K562 (cell line): ENCODE measurements at regions not wholly inside any gene's neighbourhood (a gene's known extent, or its start where the extent isn't known, plus 50 kb on each side); places are given as distances from the start of the nearest gene placed in this dataset.

Experiments used
- ATAC-seq: fragments of 200-7000 bp; cut with Tn5 transposase; 3 replicates; pipeline ENCODE4 v1.9.1; 2020; ENCODE audit warnings: moderate library complexity
- BruUV-seq: library from RNA; stranded (reverse); fragments of 400-500 nt; replicated peaks from 2 replicates; lab custom pipeline; 2021; lab: Mats Ljungman, UMichigan
- CTCF ChIA-PET: fragments of 300-600 bp; formaldehyde crosslinking; extraction: SDS; loops from one replicate; lab custom pipeline; 2021; ENCODE audit warnings: low intra/inter-chr PET ratio; lab: Yijun Ruan, JAX
- POLR2A ChIA-PET: fragments of 300-600, 350-650 bp; sonication (Branson Sonifier 250); formaldehyde crosslinking; extraction: SDS; loops from one replicate; lab custom pipeline; 2021; ENCODE audit warnings: antibody characterized with exemption, inconsistent platforms; lab: Yijun Ruan, JAX
- DNase-seq, 4 experiments: peaks; one replicate each; pipeline versions ENCODE4 v3.0.0 to v3.0.0-alpha.2; 2011 to 2018; ENCODE audit warnings: low spot score in 3 of 4, mixed read lengths in 3 of 4; ENCODE audit errors: extremely low read depth in 1 of 4
- FAIRE-seq: peaks from 2 replicates; lab custom pipeline; 2011; peaks lifted over from hg19 to GRCh38; lab: Jason Lieb, UNC
- H2AFZ ChIP-seq: 2 replicates; pipeline ENCODE4 v1.6.0; 2011; ENCODE audit warnings: low read depth, low read length, control low read depth, inconsistent platforms
- H3K27ac ChIP-seq: fragments of 200-600 bp; 3 replicates; pipeline ENCODE4 v1.8.0; 2011; ENCODE audit warnings: low read depth, mild to moderate bottlenecking, control low read depth, inconsistent platforms, low read length, moderate library complexity, mixed read lengths; ENCODE audit errors: extremely low read depth
- H3K27me3 ChIP-seq, 2 experiments: fragments of 300-600 bp in 1 of 2; 2 replicates in 1 of 2; 3 replicates in 1 of 2; pipeline versions ENCODE4 v1.6.0 to v1.8.0; 2011; ENCODE audit warnings: inconsistent platforms in 2 of 2, low read length in 2 of 2, mild to moderate bottlenecking in 1 of 2, mixed read lengths in 1 of 2, moderate library complexity in 1 of 2; ENCODE audit not compliant: control insufficient read depth in 2 of 2, insufficient read depth in 2 of 2
- H3K36me3 ChIP-seq: fragments of 300-600 bp; 3 replicates; pipeline ENCODE4 v1.8.0; 2011; ENCODE audit warnings: mild to moderate bottlenecking, low read length, inconsistent platforms; ENCODE audit not compliant: control insufficient read depth, insufficient read depth
- H3K4me1 ChIP-seq, 2 experiments: fragments of 200-600 bp in 1 of 2; replicated peaks in 1 of 2; 2 replicates in 1 of 2; 3 replicates in 1 of 2; pipeline versions ENCODE4 v1.5.1 to v1.8.0; 2011; ENCODE audit warnings: inconsistent platforms in 2 of 2, low read length in 2 of 2, mild to moderate bottlenecking in 1 of 2, mixed read lengths in 1 of 2, moderate library complexity in 1 of 2; ENCODE audit not compliant: control insufficient read depth in 2 of 2, insufficient read depth in 2 of 2
- H3K4me2 ChIP-seq: 2 replicates; pipeline ENCODE4 v1.6.1; 2011; ENCODE audit warnings: low read length, control low read depth, inconsistent platforms, mixed read lengths; ENCODE audit not compliant: insufficient read depth
- H3K4me3 ChIP-seq: fragments of 200-600 bp; sonication (generic), shearing (Covaris generic); 2 replicates; pipeline ENCODE4 v1.5.1; 2016; ENCODE audit warnings: control low read depth, inconsistent platforms
- H3K79me2 ChIP-seq: fragments of 200-600 bp; 3 replicates; pipeline ENCODE4 v1.8.0; 2011; ENCODE audit warnings: low read length, inconsistent platforms; ENCODE audit not compliant: control insufficient read depth, insufficient read depth
- H3K9ac ChIP-seq, 2 experiments: 2 replicates each; pipeline versions ENCODE4 v1.6.0 to v1.6.1; 2011; ENCODE audit warnings: low read depth in 2 of 2, low read length in 2 of 2, control low read depth in 1 of 2, inconsistent platforms in 1 of 2, mild to moderate bottlenecking in 1 of 2, mixed read lengths in 1 of 2; ENCODE audit not compliant: insufficient read depth in 1 of 2
- H3K9me1 ChIP-seq: one replicate; pipeline ENCODE4 v1.6.0; 2011; ENCODE audit warnings: inconsistent platforms, mild to moderate bottlenecking, low read length, moderate library complexity; ENCODE audit not compliant: control insufficient read depth, insufficient read depth
- H3K9me3 ChIP-seq: replicated peaks from 2 replicates; pipeline ENCODE4 v1.5.1; 2011; ENCODE audit warnings: low read depth, low read length, inconsistent platforms; ENCODE audit not compliant: control insufficient read depth, insufficient read depth
- H4K20me1 ChIP-seq: replicated peaks from 2 replicates; pipeline ENCODE4 v1.6.1; 2011; ENCODE audit warnings: low read length, inconsistent platforms, mixed read lengths; ENCODE audit not compliant: control insufficient read depth, insufficient read depth
- ARHGAP35 ChIP-seq: fragments of 450-650 bp; IDR thresholded peaks from 2 replicates; pipeline ENCODE4 v1.6.1; 2018; ENCODE audit not compliant: partially characterized antibody
- BRD4 ChIP-seq: fragments of 200-600 bp; sonication (generic); IDR thresholded peaks from 2 replicates; pipeline ENCODE4 v1.6.1; 2017; ENCODE audit warnings: inconsistent platforms
- EP300 ChIP-seq: IDR thresholded peaks from 2 replicates; pipeline ENCODE4 v1.6.1; 2012; ENCODE audit warnings: low read length, improper control_type of control experiment
- EP400 ChIP-seq: fragments of 450-650 bp; IDR thresholded peaks from 2 replicates; pipeline ENCODE4 v1.6.1; 2017; ENCODE audit warnings: antibody characterized with exemption, mild to moderate bottlenecking, moderate library complexity
- FOXJ2 ChIP-seq: fragments of 200-800 bp; sonication (Bioruptor generic); IDR thresholded peaks from 2 replicates; pipeline ENCODE4 v1.6.1; 2016; ENCODE audit warnings: missing genetic modification characterization, missing compliant biosample characterization
- HMGN3 ChIP-seq: IDR thresholded peaks from 2 replicates; pipeline ENCODE4 v1.6.1; 2011; ENCODE audit warnings: borderline replicate concordance, low read depth, mild to moderate bottlenecking, mixed read lengths, low read length; ENCODE audit not compliant: insufficient read length; ENCODE audit errors: extremely low read depth
- MCM2 ChIP-seq: fragments of 450-650 bp; IDR thresholded peaks from 2 replicates; pipeline ENCODE4 v1.6.1; 2017; ENCODE audit warnings: low read depth, mild to moderate bottlenecking
- MCM3 ChIP-seq: fragments of 450-650 bp; IDR thresholded peaks from 2 replicates; pipeline ENCODE4 v1.6.1; 2016
- POLR2A ChIP-seq: fragments of 450-650 bp; conservative IDR thresholded peaks from 2 replicates; pipeline ENCODE4 v1.6.1; 2016
- POU5F1 ChIP-seq: fragments of 150-350 bp; IDR thresholded peaks from 2 replicates; pipeline ENCODE4 v1.6.1; 2014; ENCODE audit warnings: borderline replicate concordance, low read length, low read depth, mild to moderate bottlenecking; ENCODE audit not compliant: partially characterized antibody
- SAFB2 ChIP-seq: fragments of 200-400 bp; formaldehyde crosslinking; IDR thresholded peaks from 2 replicates; pipeline ENCODE4 v1.6.1; 2018; ENCODE audit warnings: borderline replicate concordance, low read length, low read depth, moderate library complexity; ENCODE audit not compliant: severe bottlenecking
- SLC30A9 ChIP-seq: fragments of 250-450 bp; sonication (Bioruptor Pico); IDR thresholded peaks from 2 replicates; pipeline ENCODE4 v1.8.0; 2022; ENCODE audit warnings: mild to moderate bottlenecking, moderate library complexity
- SRSF1 ChIP-seq: fragments of 200-400 bp; formaldehyde crosslinking; IDR thresholded peaks from 2 replicates; pipeline ENCODE4 v1.6.1; 2017; ENCODE audit warnings: mild to moderate bottlenecking, low read depth, low read length, moderate library complexity
- ZFP36 ChIP-seq: fragments of 150-350 bp; IDR thresholded peaks from 2 replicates; pipeline ENCODE4 v1.6.1; 2018; ENCODE audit warnings: low read length, low read depth; ENCODE audit not compliant: partially characterized antibody
- ZNF134 ChIP-seq: fragments of 250-450 bp; sonication (Bioruptor Pico); conservative IDR thresholded peaks from 2 replicates; pipeline ENCODE4 v1.4.0; 2020
- ZNF324 ChIP-seq: fragments of 250-450 bp; sonication (Bioruptor Pico); IDR thresholded peaks from 2 replicates; pipeline ENCODE4 v1.4.0; 2020; ENCODE audit warnings: mild to moderate bottlenecking
- ZNF347 ChIP-seq: fragments of 450-650 bp; formaldehyde crosslinking; IDR thresholded peaks from 2 replicates; pipeline ENCODE4 v1.4.0; 2020; ENCODE audit warnings: low read depth, mild to moderate bottlenecking, moderate library complexity
- ZSCAN32 ChIP-seq: fragments of 450-650 bp; formaldehyde crosslinking; IDR thresholded peaks from 2 replicates; pipeline ENCODE4 v1.4.0; 2020; ENCODE audit warnings: mild to moderate bottlenecking, moderate library complexity
- WGBS: fragments of 100-300 bp; shearing (Covaris generic); methylation state at CpG from one replicate; pipeline ENCODE4 v1.1.6; 2016; ENCODE audit warnings: low coverage, mixed read lengths; ENCODE audit not compliant: insufficient coverage; ENCODE audit errors: missing lambda C conversion rate; 5-methylcytosine and 5-hydroxymethylcytosine counted together
- in situ Hi-C: fragments of 300-500 bp; cut with MboI; formaldehyde crosslinking; loops from 4 replicates; pipeline ENCODE4 v1.15.0; 2018; ENCODE audit warnings: inconsistent platforms, mixed read lengths
- intact Hi-C: fragments of 100-400 bp; cut with micrococcal nuclease; formaldehyde crosslinking; loops from 2 replicates; pipeline ENCODE4 v1.14.2; 2022
- TF ChIP-seq, protein P1 (sequence below): sonication (generic); formaldehyde crosslinking; IDR thresholded peaks from 2 replicates; pipeline ENCODE4 v1.8.1; 2023; ENCODE audit warnings: mild to moderate bottlenecking, missing genetic modification reagents
- TF ChIP-seq, protein P2 (sequence below): fragments of 250-450 bp; sonication (Bioruptor Pico); IDR thresholded peaks from 2 replicates; pipeline ENCODE4 v1.4.0; 2020; ENCODE audit warnings: mild to moderate bottlenecking, moderate library complexity, borderline replicate concordance

DNA sequence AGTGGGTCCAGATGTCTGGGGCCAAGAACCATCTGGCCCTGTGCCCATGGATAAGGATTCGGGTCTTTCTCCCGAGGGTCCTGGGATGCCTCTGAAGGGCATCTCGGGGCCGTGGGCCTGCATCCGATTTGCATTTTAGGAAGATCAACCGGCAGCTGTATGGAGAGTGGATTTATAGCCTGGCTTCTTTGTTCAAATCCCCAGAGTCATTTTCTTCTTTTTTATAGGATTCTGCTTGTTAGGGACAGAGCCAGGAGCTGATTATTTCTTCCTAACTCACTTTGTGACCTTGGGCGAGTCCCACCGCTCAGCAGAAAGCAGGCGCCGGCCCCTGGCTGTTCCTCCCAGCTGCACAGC is 52.9 kb upstream of the APCDD1L start:
- in situ Hi-C loops = no loop called here
- H3K4me1 ChIP-seq = peaks cover 0 to 3% of the 10 kb centered on the region in 2 experiments; a peak in 1 of 5 replicates
- CTCF ChIA-PET = no interaction called here
- H3K4me3 ChIP-seq = no peak overlapping the region
- no peak overlapping the region for H3K4me2 ChIP-seq
- BruUV-seq = no TSS peak
- TF ChIP-seq BRD4 (no peak), HMGN3 (no peak), ZFP36 (no peak), SAFB2 (no peak), SRSF1 (no peak), ZNF347 (no peak), ZNF134 (CRISPR knock-in tag) (no peak), POLR2A (no peak), EP300 (no peak), FOXJ2 (tag) (no peak), EP400 (no peak), MCM3 (no peak), ZSCAN32 (CRISPR knock-in tag) (no peak), SLC30A9 (no peak), ARHGAP35 (no peak), MCM2 (no peak), POU5F1 (no peak), ZNF324 (CRISPR knock-in tag) (no peak)
- TF ChIP-seq, protein P1, sequence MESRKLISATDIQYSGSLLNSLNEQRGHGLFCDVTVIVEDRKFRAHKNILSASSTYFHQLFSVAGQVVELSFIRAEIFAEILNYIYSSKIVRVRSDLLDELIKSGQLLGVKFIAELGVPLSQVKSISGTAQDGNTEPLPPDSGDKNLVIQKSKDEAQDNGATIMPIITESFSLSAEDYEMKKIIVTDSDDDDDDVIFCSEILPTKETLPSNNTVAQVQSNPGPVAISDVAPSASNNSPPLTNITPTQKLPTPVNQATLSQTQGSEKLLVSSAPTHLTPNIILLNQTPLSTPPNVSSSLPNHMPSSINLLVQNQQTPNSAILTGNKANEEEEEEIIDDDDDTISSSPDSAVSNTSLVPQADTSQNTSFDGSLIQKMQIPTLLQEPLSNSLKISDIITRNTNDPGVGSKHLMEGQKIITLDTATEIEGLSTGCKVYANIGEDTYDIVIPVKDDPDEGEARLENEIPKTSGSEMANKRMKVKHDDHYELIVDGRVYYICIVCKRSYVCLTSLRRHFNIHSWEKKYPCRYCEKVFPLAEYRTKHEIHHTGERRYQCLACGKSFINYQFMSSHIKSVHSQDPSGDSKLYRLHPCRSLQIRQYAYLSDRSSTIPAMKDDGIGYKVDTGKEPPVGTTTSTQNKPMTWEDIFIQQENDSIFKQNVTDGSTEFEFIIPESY (CRISPR knock-in tag) = no peak
- TF ChIP-seq, protein P2, sequence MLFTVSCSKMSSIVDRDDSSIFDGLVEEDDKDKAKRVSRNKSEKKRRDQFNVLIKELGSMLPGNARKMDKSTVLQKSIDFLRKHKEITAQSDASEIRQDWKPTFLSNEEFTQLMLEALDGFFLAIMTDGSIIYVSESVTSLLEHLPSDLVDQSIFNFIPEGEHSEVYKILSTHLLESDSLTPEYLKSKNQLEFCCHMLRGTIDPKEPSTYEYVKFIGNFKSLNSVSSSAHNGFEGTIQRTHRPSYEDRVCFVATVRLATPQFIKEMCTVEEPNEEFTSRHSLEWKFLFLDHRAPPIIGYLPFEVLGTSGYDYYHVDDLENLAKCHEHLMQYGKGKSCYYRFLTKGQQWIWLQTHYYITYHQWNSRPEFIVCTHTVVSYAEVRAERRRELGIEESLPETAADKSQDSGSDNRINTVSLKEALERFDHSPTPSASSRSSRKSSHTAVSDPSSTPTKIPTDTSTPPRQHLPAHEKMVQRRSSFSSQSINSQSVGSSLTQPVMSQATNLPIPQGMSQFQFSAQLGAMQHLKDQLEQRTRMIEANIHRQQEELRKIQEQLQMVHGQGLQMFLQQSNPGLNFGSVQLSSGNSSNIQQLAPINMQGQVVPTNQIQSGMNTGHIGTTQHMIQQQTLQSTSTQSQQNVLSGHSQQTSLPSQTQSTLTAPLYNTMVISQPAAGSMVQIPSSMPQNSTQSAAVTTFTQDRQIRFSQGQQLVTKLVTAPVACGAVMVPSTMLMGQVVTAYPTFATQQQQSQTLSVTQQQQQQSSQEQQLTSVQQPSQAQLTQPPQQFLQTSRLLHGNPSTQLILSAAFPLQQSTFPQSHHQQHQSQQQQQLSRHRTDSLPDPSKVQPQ (CRISPR knock-in tag) = no peak
- TF ChIP-seq, all 486 proteins: peak for 0
- Histone ChIP-seq H3K27me3 (peaks cover 50 to 61% of the 10 kb centered on the region in 2 experiments), H3K36me3 (no peaks in the 10 kb centered on the region), H2AFZ (no peak overlapping the region), H3K9ac (no peak overlapping the region), H3K9me1 (no peaks in the 10 kb centered on the region), H4K20me1 (no peaks in the 10 kb centered on the region), H3K27ac (no peak overlapping the region), H3K9me3 (no peaks in the 10 kb centered on the region; the same call in none of the 2 replicates), H3K79me2 (no peaks in the 10 kb centered on the region)
- WGBS = 0% methylated on average over 10 of the region's 10 CpGs
- DNase-seq (no peak), FAIRE-seq (no peak), ATAC-seq (no peak)
- intact Hi-C loops = no loop called here
- POLR2A ChIA-PET = no interaction called here
